Cardiac muscle cell (in vitro differentiated cells and primary cell): ENCODE measurements at regions not wholly inside any gene's neighbourhood (a gene's known extent, or its start where the extent isn't known, plus 50 kb on each side); places are given as distances from the start of the nearest gene placed in this dataset.

ENCODE experiments used
- DNase-seq, 2 donors: peaks; one replicate each; pipeline versions ENCODE4 v3.0.0 to v3.0.0-alpha.2; 2010 to 2017; ENCODE audit warnings: low read depth in 1 of 2, low spot score in 1 of 2
- H3K27ac ChIP-seq: fragments of 200-600 bp; sonication (generic); 2 replicates; pipeline ENCODE4 v1.5.1; 2016
- H3K27me3 ChIP-seq: fragments of 200-600 bp; sonication (generic); 2 replicates; pipeline ENCODE4 v1.6.0; 2016; ENCODE audit warnings: control low read depth
- H3K36me3 ChIP-seq: fragments of 200-600 bp; sonication (generic); 2 replicates; pipeline ENCODE4 v1.5.1; 2016; ENCODE audit warnings: control low read depth
- H3K4me1 ChIP-seq: fragments of 200-600 bp; sonication (generic); 2 replicates; pipeline ENCODE4 v1.8.1; 2017; ENCODE audit warnings: low read depth, mild to moderate bottlenecking, mixed run types
- H3K4me3 ChIP-seq: fragments of 200-600 bp; sonication (generic); 2 replicates; pipeline ENCODE4 v1.5.1; 2016; ENCODE audit warnings: mild to moderate bottlenecking
- H3K9me3 ChIP-seq: fragments of 200-600 bp; sonication (generic); 2 replicates; pipeline ENCODE4 v1.5.1; 2017; ENCODE audit warnings: low read depth, mild to moderate bottlenecking, control low read depth
- TF ChIP-seq, protein P1 (sequence below): IDR thresholded peaks from 2 replicates; pipeline ENCODE4 v1.5.1; 2012; ENCODE audit warnings: low read depth, mild to moderate bottlenecking, low read length

DNA sequence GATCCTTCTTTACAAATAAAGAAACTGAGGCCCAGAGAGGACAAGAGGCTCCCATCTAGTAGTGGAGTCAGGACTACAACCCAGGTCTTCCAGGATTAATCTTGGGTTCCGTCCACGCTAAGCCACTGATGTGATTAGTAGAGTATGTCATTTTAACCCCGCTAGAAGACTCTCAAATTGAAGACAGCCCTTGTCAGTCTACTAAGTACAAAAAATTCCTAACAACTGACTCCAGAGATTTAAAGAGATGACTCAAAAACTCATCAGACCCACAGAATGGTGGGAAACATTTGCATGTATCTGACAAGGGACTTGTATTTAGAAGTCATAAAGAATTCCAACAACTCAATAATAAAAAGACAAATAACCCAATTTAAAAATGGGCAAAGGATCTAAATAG is 145.3 kb downstream of the CNTN3 start:
- no peaks in the 10 kb centered on the region for H3K9me3 ChIP-seq
- no peak overlapping the region for H3K27ac ChIP-seq
- no peaks in the 10 kb centered on the region for H3K27me3 ChIP-seq
- DNase-seq, result no peak
- H3K4me3 ChIP-seq, result no peak overlapping the region
- H3K4me1 ChIP-seq, result no peaks in the 10 kb centered on the region
- TF ChIP-seq, protein P1, sequence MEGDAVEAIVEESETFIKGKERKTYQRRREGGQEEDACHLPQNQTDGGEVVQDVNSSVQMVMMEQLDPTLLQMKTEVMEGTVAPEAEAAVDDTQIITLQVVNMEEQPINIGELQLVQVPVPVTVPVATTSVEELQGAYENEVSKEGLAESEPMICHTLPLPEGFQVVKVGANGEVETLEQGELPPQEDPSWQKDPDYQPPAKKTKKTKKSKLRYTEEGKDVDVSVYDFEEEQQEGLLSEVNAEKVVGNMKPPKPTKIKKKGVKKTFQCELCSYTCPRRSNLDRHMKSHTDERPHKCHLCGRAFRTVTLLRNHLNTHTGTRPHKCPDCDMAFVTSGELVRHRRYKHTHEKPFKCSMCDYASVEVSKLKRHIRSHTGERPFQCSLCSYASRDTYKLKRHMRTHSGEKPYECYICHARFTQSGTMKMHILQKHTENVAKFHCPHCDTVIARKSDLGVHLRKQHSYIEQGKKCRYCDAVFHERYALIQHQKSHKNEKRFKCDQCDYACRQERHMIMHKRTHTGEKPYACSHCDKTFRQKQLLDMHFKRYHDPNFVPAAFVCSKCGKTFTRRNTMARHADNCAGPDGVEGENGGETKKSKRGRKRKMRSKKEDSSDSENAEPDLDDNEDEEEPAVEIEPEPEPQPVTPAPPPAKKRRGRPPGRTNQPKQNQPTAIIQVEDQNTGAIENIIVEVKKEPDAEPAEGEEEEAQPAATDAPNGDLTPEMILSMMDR, result no peak
- no peaks in the 10 kb centered on the region for H3K36me3 ChIP-seq

DNA sequence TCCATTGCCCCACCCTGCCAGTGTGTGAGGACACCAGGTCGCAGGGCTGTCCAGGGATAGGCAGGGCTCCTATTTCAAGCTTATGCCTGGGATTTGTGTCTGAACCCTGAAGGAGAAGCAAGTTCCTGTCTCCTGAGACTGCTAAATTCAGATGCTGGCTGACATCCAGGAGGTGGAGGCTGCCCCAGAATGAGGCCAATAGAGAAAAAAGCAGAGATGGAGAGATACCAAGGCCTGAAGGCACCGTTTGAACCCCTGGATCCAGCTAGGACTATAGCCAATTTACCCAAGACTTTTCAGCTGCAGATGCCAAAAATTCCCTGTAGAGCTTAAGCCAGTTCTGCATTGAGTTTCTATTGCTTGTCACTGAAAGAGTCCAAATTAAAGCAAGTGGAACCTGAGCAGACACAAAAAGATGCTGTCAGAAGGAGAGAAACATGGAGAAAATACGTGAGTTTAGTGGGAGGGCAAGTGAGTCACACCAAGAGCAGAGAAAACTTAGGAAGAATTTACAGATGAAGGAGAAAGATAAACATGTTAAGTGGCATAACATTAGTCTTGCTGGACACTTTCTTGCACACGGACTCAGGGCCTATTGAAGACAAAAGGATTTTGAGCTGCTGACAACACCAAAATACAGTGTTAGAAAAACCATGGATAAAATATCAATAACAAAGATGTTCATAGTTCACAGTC is 148.6 kb downstream of the CNTN3 start:
- TF ChIP-seq, protein P1, result no peak
- no peak overlapping the region for H3K4me3 ChIP-seq
- H3K27ac ChIP-seq, result no peak overlapping the region
- H3K9me3 ChIP-seq, result no peaks in the 10 kb centered on the region
- H3K36me3 ChIP-seq, result no peaks in the 10 kb centered on the region
- DNase-seq, result peak; percentile 5 to 8
- H3K4me1 ChIP-seq, result no peaks in the 10 kb centered on the region
- no peaks in the 10 kb centered on the region for H3K27me3 ChIP-seq

DNA sequence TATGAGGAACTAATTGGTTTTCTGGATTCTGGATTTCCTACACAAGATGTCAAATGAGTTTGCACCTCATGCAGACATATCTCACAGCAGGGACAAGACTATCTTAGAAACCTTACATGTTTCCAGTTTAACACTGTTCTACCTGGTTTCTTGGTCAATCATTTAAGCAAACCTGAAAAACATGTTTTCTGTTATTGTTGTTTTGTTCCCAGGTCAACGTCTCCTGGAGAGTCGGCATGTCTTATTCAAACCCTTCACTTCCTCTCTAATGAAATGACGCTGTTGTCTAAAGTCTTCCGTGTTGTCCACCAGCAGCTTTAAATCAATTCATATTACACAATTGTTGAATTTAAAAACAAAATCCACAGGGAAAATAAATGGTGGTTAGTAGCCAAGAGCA is 150.9 kb downstream of the CNTN3 start:
- no peaks in the 10 kb centered on the region for H3K36me3 ChIP-seq
- H3K27ac ChIP-seq, result no peak overlapping the region
- no peak for DNase-seq

DNA sequence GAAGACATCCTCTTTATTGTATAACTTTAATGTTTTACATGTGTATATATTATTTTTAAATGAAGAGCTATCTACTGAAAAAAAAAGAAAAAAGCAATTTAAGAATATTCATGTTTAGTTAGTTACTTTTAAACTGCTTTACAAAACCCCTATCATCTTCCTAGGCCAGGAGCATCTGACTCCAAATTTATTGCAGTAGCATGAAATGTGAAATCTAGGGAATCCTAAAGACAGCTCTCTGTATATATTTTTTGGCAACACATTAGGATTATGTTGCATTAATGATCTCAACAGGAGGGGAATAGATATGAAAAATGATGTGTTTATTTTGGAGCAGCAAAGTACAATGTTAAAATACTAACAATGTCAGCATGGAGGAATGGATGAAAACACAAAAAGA is 158.3 kb downstream of the CNTN3 start:
- no peak for DNase-seq
- Histone ChIP-seq H3K4me3 (no peak overlapping the region), H3K27me3 (no peaks in the 10 kb centered on the region), H3K4me1 (no peaks in the 10 kb centered on the region), H3K27ac (no peak overlapping the region), H3K36me3 (no peaks in the 10 kb centered on the region), H3K9me3 (no peaks in the 10 kb centered on the region)
- TF ChIP-seq, protein P1, result no peak

More for the DNA sequence above, 150.9 kb downstream of the CNTN3 start:
- no peak overlapping the region for H3K4me3 ChIP-seq
- TF ChIP-seq, protein P1, result no peak
- H3K4me1 ChIP-seq, result no peaks in the 10 kb centered on the region
- no peaks in the 10 kb centered on the region for H3K9me3 ChIP-seq
- no peaks in the 10 kb centered on the region for H3K27me3 ChIP-seq

DNA sequence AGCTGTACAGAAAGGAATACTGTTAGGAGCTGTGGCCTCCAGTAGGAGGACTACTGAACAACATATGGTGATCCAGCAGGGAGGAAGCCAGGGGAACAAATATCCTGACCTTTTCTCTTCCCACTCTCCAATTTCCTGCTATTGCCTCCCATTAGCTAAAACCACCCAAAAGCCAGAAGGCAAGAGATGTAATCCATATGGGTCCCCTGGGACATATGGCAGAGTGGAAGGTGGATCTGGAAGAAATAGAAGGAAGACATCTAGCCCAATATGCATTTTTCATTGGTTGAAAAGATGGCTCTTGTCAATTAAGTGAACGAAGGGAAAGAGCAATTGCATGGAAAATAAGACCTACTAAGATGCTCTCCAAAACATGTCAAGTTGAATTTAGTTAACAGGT is 167.2 kb downstream of the CNTN3 start:
- TF ChIP-seq, protein P1, result no peak
- Histone ChIP-seq H3K36me3 (no peaks in the 10 kb centered on the region), H3K4me3 (no peak overlapping the region), H3K9me3 (no peaks in the 10 kb centered on the region), H3K27ac (no peak overlapping the region), H3K27me3 (no peaks in the 10 kb centered on the region), H3K4me1 (no peaks in the 10 kb centered on the region)
- no peak for DNase-seq
